NCI-H82 treated with DMSO at 0.1 percent for 48 hours (cell line): ENCODE measurements at regions not wholly inside any gene's neighbourhood (a gene's known extent, or its start where the extent isn't known, plus 50 kb on each side); places are given as distances from the start of the nearest gene placed in this dataset.
"Not testable (repeated sequence)": the region's sequence is repeated elsewhere in the genome, so short reads cannot be mapped to it uniquely, and the experiment has no call there.

Experiments
- DNase-seq: peaks from one replicate; lab custom pipeline; 2025; ENCODE audit not compliant: unreplicated experiment; lab: John Stamatoyannopoulos, UW

GRCh38 chr18:35826477-35826876 is 146.0 kb upstream of the RMP24 start:
- DNase-seq = no peak

DNA sequence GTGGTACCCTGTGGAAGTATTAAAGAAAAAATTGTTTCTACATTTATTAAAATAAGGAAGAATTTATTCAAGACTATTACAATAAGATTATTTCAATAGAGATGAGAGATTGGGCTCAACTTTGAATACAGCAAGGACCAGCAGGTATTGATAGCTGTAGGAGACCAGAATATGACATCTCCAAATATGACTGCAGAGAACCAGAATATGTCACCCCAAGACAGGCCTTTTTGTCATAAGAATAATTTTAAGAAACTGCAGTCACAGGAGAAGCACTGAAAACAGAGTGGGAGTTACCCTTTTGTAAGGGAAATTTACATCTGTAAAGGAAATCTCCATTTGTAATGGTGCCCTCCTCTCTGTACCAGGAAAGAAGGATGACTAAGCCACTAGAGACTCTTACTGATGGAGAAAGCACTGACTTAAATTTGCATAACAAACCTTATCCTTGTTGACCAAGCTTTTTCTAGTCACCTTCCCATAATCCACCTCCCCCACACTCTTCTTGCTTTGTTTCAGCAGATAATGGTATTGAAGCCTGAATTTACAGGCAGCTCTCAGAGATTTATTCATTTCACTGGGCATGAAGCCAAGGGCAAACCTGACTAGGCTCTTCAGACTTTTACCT is 145.1 kb upstream of the RMP24 start:
- DNase-seq = no peak

- no peak for DNase-seq
These were observed 144.6 kb upstream of the RMP24 start for GRCh38 chr18:35827903-35828275.

DNA sequence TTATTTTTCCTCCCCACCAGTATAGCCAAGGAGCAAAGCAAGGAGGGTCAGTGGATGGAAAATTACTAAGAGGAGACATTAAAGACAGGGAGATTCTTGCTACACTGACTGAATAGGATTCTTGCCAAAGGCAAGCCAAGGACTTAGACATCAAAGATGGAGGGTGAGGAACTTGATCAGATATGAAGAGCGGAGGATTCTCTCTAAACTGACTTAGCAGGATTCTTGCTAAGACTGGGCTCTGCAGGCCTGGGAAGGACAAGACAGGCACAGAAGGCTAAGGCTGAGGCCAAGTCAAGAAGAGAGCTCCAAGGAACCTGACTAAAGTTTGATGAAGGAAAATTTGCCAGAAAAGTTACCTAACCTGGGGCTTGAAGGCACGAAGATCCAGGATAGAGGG is 143.9 kb upstream of the RMP24 start:
- DNase-seq = no peak

DNA sequence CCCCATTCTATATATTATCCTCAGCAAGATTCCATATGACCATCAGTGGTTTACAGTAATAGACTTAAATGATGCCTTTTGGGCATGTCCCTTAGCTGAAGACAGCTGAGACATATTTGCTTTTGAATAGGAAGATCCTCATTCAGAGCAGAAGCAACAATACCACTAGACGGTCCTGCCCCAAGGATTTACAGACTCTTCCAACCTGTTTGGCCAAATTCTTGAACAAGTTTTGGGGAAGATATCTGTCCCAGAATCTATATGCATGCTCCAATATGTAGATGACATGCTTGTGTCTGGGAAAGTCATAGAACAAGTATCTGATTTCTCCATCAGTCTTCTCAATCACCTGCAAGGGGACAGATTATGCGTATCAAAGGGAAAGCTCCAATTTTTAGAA is 137.1 kb upstream of the RMP24 start:
- DNase-seq = no peak

- DNase-seq = no peak
These were observed 136.6 kb upstream of the RMP24 start for GRCh38 chr18:35835833-35836232.

DNA sequence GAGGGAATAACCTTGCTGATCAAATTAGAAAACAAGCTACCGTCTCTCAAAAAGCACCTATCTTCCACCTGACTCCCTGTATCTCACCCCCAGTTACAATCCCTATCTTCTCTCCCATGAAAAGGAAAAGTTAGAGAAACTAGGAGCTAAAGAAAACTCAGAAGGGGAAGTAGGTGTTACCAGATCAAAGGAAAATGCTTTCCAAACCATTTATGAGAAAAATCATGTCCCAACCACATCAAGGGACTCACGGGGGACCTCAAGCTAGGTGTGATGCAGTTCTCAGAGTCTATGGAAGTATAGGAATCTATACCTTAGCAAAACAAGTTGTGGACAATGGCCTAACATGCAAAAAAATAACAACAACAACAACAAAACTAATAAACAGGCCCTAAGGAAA is 135.5 kb upstream of the RMP24 start:
- no peak for DNase-seq

DNA sequence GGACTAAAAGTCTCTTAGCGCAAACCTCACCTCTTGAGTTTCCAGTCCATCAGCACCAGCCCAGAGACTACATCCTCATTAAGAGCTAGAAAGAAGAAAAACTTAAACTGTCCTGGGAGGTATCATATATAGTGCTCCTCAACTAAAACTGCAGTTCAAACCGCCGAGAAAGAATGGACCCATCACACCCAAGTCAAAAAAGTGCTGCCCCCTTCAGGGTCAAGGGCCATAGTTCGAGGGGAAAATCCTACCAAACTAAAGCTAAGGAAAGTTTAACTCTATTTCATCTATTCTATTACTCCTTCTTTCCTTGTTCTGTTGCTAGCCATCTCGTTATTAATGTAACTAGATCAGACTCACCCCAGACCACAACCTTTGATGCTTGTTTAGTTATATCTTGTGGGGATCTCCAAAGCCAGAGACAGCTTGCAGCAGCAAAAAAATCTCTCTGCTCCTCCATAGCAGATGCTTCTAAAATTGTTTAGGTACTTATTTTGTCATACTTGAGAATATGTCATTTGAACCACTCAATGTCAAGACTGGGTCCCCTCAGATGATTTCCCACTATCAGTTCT is 134.5 kb upstream of the RMP24 start:
- no peak for DNase-seq

GRCh38 chr18:35841283-35841682 is 131.2 kb upstream of the RMP24 start:
- DNase-seq = no peak

DNA sequence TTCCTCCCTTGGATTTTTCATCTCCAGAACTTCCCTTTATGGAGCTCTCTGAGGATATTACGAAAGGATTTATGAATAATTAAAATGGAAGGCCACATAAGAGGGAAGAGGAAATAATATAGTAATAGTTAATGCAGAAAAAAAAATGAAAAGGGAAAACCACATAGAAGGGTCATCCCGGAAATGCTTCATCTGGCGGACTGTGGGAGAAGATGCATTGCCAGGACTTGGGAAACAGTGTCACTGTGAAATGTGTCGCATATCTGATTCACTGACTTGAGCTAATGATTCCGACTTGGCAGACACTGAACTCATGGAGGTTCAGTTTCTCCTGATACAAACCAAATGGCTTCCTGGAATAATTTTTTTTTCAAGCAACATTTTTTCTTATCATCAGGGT is 129.9 kb upstream of the RMP24 start:
- no peak for DNase-seq

DNA sequence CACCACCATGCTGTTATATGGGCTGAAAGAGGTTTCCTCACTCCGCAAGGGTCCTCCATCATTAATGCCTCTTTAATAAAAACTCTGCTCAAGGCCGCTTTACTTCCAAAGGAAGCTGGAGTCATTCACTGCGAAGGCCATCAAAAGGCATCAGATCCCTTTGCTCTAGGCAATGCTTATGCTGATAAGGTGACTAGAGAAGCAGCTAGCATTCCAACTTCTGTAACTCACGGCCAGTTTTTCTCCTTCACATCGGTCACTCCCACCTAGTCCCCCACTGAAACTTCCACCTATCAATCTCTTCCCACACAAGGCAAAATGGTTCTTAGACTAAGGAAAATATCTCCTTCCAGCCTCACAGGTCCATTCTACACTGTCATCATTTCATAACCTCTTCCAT is 124.2 kb upstream of the RMP24 start:
- DNase-seq = not testable (repeated sequence)

DNA sequence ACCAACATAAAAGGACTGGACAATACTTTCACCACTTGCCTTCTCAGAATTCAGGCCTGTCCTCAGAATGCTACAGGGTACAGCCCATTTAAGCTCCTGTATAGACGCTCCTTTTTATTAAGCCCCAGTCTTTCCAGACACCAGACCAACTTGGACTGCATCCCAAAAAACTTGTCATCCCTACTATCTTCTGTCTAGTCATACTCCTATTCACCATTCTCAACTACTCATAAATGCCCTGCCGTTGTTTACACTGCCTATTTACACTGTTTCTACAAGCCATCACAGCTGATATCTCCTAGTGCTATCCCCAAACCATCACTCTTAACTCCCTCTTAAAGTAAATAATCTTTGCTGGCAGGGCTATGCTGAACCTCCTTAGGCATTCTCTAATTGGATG is 123.2 kb upstream of the RMP24 start:
- DNase-seq = not testable (repeated sequence)

GRCh38 chr18:35851286-35851970 is 121.1 kb upstream of the RMP24 start:
- no peak for DNase-seq

- no peak for DNase-seq
These were observed 119.7 kb upstream of the RMP24 start for GRCh38 chr18:35852786-35853185.

- DNase-seq = no peak
These were observed 118.4 kb upstream of the RMP24 start for GRCh38 chr18:35854095-35854494.

DNA sequence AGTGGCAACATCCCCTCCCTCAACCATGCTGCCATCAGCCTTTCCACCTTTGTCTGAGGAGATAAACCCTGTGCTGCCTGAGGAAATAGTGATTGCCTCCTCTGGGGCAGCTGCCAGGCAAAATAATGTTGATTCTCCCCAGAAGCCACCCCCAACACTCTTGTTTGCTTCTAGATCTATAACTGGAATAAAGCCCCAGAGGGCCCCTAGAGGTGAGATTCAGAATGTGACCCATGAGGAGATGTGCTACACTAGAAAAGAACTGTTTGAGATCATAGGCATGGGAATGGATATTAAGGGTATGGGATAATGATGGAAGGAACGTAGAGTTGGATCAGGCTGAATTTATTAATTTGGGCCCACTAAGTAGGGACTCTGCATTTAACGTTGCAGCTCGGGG is 116.3 kb upstream of the RMP24 start:
- no peak for DNase-seq

GRCh38 chr18:35856721-35857120 is 115.8 kb upstream of the RMP24 start:
- DNase-seq = not testable (repeated sequence)

DNA sequence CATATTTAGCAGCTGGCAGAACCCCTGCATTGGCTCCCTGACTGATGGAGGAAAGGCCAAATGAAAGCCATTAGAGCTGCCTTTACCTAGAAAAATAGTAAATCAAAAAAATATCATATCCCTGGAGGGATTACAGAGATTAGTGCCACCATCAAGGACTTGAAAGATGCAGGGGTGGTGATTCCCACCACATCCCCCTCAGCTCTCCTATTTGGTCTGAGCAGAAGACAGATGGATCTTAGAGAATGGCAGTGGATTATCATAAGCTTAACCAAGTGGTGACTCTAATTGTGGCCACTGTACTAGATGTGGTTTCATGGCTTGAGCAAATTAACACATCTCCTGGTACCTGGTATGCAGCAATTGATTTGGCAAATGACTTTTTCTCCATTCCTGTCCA is 114.9 kb upstream of the RMP24 start:
- not testable (repeated sequence) for DNase-seq

DNA sequence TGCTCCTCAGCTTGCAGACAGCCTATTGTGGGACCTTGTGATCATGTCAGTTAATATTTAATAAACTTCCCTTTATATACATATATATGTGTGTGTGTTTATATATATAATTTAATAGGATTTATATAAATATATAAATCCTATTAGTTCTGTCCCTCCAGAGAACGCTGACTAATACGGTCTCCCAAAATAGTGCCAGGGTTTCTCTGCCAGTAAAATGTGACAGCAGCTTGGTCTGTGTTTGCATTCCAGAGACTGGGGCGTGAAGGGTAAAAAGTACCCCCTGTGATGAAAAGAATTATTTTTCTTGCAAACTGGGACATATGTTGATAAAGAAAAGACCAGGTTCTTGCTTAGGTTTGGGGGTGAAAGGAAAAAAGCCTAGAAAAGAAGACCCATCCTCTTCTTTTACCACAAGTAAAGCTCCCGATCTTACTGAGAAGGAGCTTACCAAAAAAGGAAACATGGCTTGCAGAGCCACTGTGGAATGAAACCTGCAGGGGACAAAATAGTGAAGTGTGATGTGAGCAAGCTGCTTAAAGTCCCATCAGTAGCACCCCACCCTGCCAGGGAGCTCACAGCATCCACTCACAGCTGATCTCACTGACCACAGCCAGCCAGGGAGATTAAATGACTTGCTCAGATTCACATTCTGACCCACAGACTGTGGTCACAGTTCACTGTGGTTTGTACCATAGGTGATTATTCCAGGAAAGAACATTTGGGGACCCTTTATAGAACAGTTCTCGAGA is 110.9 kb upstream of the RMP24 start:
- no peak for DNase-seq

DNA sequence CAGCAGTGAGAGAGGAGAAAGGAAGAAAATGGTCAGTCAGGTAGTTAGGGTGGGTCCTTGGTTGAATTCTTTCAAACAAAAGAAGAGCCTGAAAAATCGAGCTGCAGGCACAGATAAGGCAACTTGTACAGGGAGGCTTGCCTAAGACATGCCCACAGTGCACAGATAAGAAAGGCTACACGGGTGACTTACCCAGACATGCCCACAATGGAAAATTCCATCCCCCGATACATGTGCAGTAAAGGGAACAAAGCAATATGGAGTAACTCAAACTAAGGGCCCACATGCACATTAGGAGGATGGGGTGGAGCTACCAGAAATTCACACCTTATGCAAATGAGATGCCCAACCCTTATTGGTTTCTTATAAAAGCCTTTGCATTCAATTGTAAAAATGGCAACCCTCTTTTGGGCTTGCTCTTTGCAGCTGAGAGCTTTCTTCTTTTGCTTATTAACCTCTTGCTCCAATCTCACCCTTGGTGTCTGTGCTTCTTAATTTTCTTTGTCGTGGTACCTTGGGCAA is 110.3 kb upstream of the RMP24 start:
- DNase-seq = no peak

- no peak for DNase-seq
These were observed 107.6 kb upstream of the RMP24 start for GRCh38 chr18:35864916-35865315.

- no peak for DNase-seq
These were observed 103.6 kb upstream of the RMP24 start for GRCh38 chr18:35868915-35869314.
